GM11168 (cell line): ENCODE measurements at regions not wholly inside any gene's neighbourhood (a gene's known extent, or its start where the extent isn't known, plus 50 kb on each side); places are given as distances from the start of the nearest gene placed in this dataset.
"Not testable (repeated sequence)": the region's sequence is repeated elsewhere in the genome, so short reads cannot be mapped to it uniquely, and the experiment has no call there.

Experiments used
- in situ Hi-C: fragments of 300-500 bp; cut with MboI; formaldehyde crosslinking; loops from one replicate; pipeline ENCODE4 v1.12.0; 2022; ENCODE audit warnings: low sequenced_read_pairs; ENCODE audit not compliant: unreplicated experiment

DNA sequence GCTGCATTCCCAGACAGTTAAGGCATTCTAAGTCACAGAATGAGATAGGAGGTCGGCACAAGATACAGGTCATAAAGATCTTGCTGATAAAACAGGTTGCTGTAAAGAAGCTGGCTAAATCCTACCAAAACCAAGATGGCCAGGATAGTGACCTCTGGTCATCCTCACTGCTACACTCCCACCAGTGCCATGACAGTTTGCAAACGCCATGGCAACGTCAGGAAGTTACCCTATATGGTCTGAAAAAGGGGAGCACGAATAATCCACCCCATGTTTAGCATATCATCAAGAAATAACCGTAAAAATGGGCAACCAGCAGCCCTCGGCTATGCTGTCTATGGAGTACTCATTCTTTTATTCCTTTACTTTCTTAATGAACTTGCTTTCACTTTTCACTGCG lies 89.9 kb upstream of the TACR1 start:
- in situ Hi-C loops, result not testable (repeated sequence)

DNA sequence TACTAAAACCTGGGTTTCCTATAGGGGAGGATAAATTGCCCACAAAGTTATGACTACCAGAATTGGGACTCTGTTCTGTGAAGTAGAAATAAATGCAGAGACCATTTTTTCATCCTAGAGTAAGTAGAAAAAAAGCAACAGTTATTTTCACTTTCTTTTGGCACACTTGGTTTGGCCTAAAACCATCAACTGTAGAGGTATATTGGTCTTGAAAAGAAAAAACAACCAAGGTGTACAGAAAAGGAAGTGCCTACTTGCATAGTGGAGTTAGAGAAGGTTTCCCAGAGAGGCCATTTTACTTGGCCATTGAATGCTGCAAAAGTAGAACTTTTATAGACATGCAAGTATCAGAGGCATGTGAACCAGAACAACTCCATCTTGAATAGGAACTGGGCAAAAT lies 89.4 kb upstream of the TACR1 start:
- in situ Hi-C loops, result no loop called here

DNA sequence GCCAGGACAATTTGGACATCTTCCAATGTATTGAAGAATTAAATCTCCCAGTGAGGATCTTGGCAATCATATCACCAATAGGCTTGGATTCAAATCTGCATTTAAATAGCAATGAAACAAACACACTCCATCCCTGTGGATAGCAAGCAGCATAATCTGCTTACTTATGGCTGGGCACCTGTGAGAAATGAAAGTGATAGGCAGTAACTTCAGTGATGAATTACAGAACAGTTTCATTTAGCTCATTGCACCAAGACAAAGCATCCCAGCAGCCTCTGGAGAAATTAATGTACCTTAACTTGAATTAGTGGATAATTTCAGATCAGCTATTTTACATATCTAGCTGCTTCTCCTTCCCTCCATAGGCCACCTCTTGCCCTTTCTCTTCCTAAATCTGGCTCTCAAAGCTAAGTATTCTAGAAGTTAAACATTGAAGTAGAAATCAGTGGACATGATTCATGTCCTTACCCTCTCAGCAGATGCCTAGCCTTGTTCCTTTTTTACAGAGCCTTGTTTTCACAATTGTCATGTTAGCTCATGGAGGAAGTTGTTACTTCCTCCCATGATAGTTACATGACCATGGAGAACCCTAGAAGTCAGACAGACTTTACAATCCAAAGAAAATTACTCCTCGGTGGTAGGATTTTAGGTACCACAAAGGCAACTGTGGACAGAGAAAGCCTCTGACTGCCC lies 88.5 kb upstream of the TACR1 start:
- in situ Hi-C loops, result no loop called here

DNA sequence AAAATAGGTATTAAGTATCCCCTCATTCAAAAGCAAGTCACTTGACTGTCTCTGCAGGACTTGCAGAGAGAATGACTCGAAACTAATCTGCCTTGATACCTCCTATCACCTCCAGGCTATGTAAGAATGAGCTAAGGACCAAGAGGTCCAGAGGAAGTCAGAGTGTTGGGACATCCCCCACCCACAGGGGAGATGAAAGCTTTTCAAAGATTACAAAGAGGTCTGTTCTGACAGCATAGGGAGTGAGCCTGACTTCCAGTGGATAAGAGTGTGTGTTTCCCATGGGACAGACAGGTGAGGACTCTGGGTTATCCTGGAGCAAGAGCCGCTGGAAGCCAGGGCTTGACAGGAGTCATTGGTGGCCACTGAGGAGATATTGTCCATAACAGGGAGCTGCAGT lies 85.0 kb upstream of the TACR1 start:
- in situ Hi-C loops, result no loop called here

DNA sequence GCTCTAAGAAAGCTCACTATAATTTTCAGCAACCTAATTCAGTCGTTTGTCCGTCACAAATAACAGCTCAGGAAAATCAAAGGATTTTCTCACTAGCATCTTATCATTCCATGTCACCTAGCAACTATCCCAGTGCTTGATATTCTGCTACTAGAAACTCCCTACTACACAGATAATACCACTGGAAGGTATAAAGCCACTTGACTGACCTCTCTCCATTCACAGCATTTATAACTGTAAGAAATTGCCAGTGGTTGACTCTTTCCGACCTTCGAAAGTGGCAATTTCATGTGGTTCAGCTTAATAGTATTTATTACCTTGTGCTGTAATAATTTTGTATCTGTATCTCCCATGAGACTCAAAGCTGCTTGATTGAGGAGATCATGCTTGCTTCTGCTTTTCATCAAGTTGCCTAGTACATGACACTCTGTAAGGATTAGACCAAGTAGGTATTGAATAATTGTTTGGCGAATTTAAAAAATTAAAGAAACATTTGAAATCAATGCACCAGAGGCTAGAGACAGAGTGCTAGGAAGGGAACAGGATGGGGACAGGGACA lies 79.6 kb upstream of the TACR1 start:
- in situ Hi-C loops, result no loop called here

DNA sequence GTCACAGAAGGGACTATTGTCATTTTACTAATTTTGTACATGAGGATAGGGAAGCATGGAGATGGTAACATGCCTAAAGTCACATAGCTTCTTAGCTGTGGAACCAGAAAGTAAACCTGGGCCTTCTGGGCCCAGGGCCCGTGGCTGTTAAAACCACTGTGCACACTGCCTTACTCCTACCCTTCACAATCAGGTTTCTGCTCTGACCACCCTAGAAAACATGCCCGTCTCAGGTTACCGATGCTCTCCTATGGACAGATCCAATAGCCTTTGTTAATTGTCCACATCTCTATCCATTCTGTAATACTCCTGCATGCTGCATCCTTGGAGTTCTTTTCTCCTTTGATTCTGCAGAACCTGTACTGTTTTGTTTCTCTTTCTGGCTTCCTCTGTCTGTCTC lies 79.0 kb upstream of the TACR1 start:
- in situ Hi-C loops, result no loop called here

DNA sequence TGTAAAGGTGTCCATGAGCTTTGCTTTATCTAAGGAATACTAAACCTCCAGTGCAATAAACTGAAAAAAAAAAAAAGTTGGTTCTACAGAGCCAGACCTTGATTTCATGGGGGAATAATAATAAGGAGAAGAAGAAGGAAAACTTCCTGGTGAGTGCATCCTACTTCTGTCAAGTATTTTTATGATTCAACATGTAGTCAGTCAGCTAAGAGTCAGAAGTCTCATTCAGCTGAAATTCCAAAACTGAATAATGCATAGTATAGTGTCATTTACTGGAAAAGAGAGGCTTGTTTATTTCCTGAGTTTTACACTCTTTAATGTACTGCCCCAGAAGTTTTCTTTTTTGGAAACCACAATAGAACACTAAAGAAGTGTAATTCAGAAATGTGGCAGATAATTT lies 77.8 kb upstream of the TACR1 start:
- in situ Hi-C loops, result no loop called here

DNA sequence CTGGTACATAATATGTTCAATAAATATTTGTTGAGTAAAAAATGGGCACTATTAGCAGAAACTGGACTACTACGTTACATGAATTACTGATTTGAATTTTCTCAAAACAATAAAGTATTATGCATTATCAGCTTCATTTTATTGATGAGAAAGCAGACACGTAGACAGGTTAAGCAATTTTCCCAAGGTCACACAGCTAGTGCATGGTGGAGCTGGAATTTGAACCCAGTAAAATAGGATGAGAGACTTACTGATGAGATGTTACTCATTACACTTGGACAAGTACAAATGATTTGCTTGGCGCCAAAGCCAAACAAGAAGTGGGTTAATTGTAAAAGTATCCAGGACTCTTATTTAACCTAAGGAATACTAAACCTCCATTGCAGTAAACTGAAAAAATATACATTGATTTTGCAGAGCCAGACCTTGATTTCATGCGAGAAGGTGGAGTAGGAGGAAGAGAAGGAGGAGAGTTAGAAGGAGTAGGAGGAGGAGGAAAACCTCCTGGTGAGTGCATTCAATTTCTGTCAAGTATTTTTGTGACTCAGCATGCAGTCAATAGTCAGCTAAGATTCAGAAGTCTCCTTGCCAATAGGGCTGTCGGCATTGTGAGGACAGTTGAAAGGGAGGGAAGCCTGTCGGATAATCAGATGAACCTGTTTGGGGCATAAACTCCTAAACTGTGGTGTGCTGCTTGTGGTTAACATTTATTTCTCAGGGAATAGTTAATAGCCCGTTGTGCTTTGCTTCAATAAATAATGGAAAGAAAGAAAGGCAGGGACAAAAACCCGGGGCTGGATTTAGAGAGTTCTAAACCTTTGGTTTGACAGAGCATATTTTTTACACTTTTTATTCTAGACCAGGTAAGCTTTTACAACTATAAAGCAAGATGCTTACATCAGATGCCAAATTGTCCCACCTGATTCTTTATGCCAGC lies 77.0 kb upstream of the TACR1 start:
- in situ Hi-C loops, result no loop called here

DNA sequence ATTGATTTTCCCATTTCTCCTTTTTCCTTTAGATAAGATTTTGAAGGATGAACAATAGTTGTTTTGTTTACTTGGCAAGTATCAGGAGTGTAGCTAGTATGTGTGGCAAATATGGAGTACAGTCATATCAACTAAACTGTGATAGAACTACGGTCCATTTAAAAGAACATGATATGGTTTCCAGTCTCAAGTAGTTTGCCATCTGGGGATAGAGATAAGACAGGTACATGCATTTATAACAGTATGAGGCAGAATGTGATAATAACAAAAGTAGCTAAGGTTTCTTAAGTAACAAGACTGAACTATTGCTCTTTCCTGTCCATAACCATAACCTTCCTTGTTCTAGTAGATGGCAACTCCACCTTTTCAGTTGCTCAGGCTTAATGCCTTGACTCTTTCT lies 75.6 kb upstream of the TACR1 start:
- in situ Hi-C loops, result no loop called here

DNA sequence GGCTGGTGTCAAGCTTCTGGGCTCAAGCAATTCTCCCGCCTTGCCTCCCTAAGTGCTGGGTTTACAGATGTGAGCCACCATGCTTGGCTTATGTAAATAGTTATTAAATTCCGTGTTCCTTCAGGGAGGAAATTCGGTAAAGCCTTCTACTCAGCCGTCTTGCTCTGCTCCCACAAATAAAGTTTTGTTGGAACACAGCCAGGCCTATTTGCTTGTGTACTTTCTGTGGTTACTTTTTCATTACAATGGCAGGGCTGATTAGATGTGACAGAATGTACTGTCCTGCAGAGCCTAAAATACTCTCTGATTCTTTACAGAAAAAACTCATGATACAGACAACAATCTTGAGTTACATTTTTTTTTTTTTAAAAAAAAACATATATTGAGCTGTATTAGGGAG lies 68.8 kb upstream of the TACR1 start:
- in situ Hi-C loops, result no loop called here

DNA sequence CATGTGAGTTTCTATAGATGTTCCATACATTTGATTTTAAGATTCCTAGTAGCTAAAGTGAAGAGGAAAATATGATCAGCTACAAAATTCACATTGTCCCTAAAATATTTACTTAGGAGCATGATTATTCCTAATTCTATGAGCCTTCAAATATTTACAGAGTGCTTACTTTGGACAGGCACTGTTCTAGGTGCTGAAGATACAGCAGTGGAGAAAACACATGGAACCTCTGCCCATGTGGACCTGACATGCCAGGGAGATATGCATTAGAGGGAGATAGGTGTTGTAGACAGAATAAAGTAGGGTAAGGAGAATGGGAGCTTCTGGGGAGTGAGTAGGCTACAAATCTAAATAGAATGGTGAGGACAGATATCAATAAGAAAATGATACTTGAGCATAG lies 62.6 kb upstream of the TACR1 start:
- in situ Hi-C loops, result no loop called here

DNA sequence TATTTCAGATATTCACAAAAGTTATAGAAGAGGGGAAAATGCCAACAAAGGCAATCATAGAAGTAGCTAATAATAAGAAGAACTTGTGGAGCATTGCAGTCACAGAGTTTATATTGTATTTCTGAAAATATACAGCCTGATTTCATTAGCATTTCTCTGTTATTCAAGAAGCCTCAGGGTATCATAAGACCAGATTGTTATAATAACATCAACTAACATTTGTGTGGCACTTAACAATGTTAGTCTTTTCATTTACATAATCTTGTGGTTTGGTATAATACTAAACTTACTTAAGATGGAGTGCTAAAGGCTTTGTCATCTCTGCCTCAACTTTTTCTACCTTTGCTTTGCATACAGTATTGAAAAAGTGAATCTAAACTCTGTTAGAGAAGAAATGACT lies 61.6 kb upstream of the TACR1 start:
- in situ Hi-C loops, result no loop called here

DNA sequence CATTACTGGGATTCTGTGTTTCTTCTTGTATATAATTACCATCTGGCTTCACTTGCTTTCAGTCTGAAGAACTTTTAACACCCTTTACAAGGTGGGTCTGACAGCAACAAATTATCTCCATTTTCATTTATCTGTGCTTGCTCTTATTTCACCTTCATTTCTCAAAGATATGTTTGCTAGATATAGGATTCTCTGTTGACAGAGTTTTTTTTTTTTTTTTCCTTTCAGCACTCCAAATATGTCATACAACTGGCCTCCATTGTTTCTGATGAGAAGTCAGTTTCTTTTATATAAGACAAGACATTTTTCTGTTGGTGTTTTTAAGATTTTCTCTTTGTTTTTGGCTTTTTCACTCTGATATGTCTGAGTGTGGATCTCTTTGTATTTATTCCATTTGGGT lies 59.3 kb upstream of the TACR1 start:
- in situ Hi-C loops, result no loop called here

DNA sequence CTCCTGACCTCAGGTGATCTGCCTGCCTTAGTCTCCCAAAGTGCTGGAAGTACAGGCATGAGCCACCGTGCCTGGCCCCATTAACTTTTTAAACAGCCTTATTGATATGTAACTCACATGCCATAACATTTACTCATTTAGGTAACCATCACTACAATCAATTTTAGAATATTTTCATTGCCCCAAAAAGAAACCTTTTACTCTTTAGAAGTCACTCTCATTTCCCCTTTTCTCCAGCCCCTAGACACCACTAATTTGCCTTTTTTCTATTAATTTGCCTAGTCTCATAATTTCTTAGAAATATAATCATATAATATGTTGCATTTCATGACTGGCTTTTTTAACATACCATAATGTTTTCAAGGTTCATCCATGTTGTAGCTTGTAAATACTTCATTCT lies 57.2 kb upstream of the TACR1 start:
- in situ Hi-C loops, result no loop called here

DNA sequence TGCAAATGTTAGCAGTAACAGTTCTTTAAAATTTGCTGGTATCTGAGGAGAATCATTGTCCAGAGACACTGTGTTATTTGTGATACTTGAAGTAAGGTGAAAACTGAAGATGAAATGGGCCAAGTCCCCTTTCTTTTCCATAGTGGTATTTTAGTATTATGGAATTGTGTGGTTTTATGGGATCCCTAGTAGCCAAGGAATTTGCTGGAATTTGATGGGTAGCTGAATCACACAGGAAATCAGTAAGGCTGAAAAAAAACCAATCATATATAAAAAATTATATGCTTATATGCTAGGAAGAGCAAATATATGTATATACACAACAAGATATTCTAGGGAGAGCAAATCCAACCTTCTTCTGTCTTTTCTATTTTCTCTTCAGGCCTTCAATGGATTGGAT lies 54.2 kb upstream of the TACR1 start:
- in situ Hi-C loops, result no loop called here

DNA sequence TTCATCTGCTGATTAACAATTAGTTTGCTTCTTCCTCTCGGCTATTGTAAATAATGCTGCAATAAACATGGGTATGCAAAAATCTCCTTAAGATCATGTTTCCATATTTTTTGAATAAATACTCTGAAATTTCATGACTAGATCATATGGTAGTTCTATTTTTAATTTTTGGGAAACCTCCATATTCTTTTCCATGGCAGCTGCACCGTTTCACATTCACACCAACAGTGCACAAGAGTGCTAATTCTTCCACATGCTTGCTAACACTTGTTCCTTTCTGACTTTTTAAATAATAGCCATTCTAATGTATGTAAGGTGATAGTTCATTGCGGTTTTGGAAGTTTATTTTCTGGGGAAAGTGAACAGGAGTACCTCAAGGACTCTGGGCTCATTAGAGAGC lies 52.6 kb upstream of the TACR1 start:
- in situ Hi-C loops, result no loop called here
